IMR-90 (cell line): ENCODE measurements at regions not wholly inside any gene's neighbourhood (a gene's known extent, or its start where the extent isn't known, plus 50 kb on each side); places are given as distances from the start of the nearest gene placed in this dataset.

Source experiments
- ATAC-seq: fragments of 200-7000 bp; cut with Tn5 transposase; 2 replicates; pipeline ENCODE4 v1.9.1; 2020; ENCODE audit warnings: low read depth, mild to moderate bottlenecking, moderate library complexity
- BruUV-seq: library from RNA; stranded (reverse); fragments of 400-500 nt; replicated peaks from 2 replicates; lab custom pipeline; 2021; lab: Mats Ljungman, UMichigan
- CTCF ChIA-PET: fragments of 300-600 bp; formaldehyde crosslinking; extraction: SDS; loops from one replicate; lab custom pipeline; 2021; ENCODE audit warnings: antibody characterized with exemption; lab: Yijun Ruan, JAX
- POLR2A ChIA-PET: fragments of 300-600 bp; sonication (Branson Sonifier 250); formaldehyde crosslinking; loops from one replicate; lab custom pipeline; 2022; ENCODE audit warnings: antibody characterized with exemption; ENCODE audit not compliant: unreplicated experiment; lab: Charles Lee
- DNase-seq: peaks from one replicate; pipeline ENCODE4 v3.0.0; 2013
- H2AFZ ChIP-seq: replicated peaks from 2 replicates; pipeline ENCODE3; 2013; ENCODE audit warnings: low read length, mild to moderate bottlenecking; ENCODE audit not compliant: poor library complexity
- H2AK5ac ChIP-seq: 2 replicates; pipeline ENCODE4 v1.6.1; 2013; ENCODE audit warnings: low read depth, low read length, inconsistent platforms
- H2AK9ac ChIP-seq: replicated peaks from 2 replicates; pipeline ENCODE3; 2013; ENCODE audit warnings: mild to moderate bottlenecking, low read depth, low read length, moderate library complexity; ENCODE audit not compliant: poor library complexity
- H2BK120ac ChIP-seq: 2 replicates; pipeline ENCODE4 v1.6.1; 2013; ENCODE audit warnings: low read depth, low read length, inconsistent platforms
- H2BK15ac ChIP-seq: 3 replicates; pipeline ENCODE4 v1.6.1; 2013; ENCODE audit warnings: low read depth, low read length, inconsistent platforms
- H2BK20ac ChIP-seq: 2 replicates; pipeline ENCODE4 v1.6.1; 2013; ENCODE audit warnings: low read depth, mild to moderate bottlenecking, inconsistent platforms, low read length, moderate library complexity
- H2BK5ac ChIP-seq: 2 replicates; pipeline ENCODE4 v1.6.1; 2013; ENCODE audit warnings: mild to moderate bottlenecking, low read depth, low read length, inconsistent platforms; ENCODE audit not compliant: poor library complexity, severe bottlenecking
- H3K14ac ChIP-seq: replicated peaks from 2 replicates; pipeline ENCODE4 v1.6.1; 2013; ENCODE audit warnings: low read depth, low read length, inconsistent platforms
- H3K18ac ChIP-seq: 2 replicates; pipeline ENCODE4 v1.6.1; 2013; ENCODE audit warnings: low read depth, low read length, control low read depth
- H3K23ac ChIP-seq: 2 replicates; pipeline ENCODE4 v1.6.1; 2013; ENCODE audit warnings: low read depth, low read length, inconsistent platforms
- H3K27ac ChIP-seq: 2 replicates; pipeline ENCODE4 v1.5.1; 2013; ENCODE audit warnings: mild to moderate bottlenecking, control low read depth, low read length; ENCODE audit not compliant: insufficient read depth
- H3K27me3 ChIP-seq: 2 replicates; pipeline ENCODE4 v1.6.1; 2013; ENCODE audit warnings: low read length; ENCODE audit not compliant: control insufficient read depth, insufficient read depth
- H3K36me3 ChIP-seq: 2 replicates; pipeline ENCODE4 v1.6.1; 2013; ENCODE audit warnings: low read length, mixed read lengths; ENCODE audit not compliant: control insufficient read depth, insufficient read depth
- H3K4ac ChIP-seq: 2 replicates; pipeline ENCODE4 v1.6.1; 2013; ENCODE audit warnings: low read depth, low read length, inconsistent platforms
- H3K4me1 ChIP-seq: 2 replicates; pipeline ENCODE4 v1.6.1; 2013; ENCODE audit warnings: low read length, mixed read lengths; ENCODE audit not compliant: control insufficient read depth, insufficient read depth
- H3K4me2 ChIP-seq: 2 replicates; pipeline ENCODE4 v1.6.1; 2013; ENCODE audit warnings: low read depth, mild to moderate bottlenecking, control low read depth, low read length, moderate library complexity
- H3K4me3 ChIP-seq: 2 replicates; pipeline ENCODE4 v1.5.1; 2013; ENCODE audit warnings: low read depth, mild to moderate bottlenecking, control low read depth, low read length, moderate library complexity; ENCODE audit not compliant: insufficient read depth
- H3K56ac ChIP-seq: 2 replicates; pipeline ENCODE4 v1.6.1; 2013; ENCODE audit warnings: low read length, inconsistent platforms; ENCODE audit not compliant: insufficient read depth; ENCODE audit errors: extremely low read depth
- H3K79me1 ChIP-seq, 2 experiments: 2 replicates each; pipeline ENCODE4 v1.6.1; 2013; ENCODE audit warnings: low read length in 2 of 2, inconsistent platforms in 1 of 2, low read depth in 1 of 2
- H3K9ac ChIP-seq: 2 replicates; pipeline ENCODE4 v1.6.1; 2013; ENCODE audit warnings: low read depth, low read length, control low read depth
- H3K9me1 ChIP-seq: 2 replicates; pipeline ENCODE4 v1.6.1; 2013; ENCODE audit warnings: low read length, inconsistent platforms; ENCODE audit not compliant: insufficient read depth
- H3K9me3 ChIP-seq: 2 replicates; pipeline ENCODE4 v1.6.1; 2013; ENCODE audit warnings: low read length; ENCODE audit not compliant: control insufficient read depth, insufficient read depth
- H4K20me1 ChIP-seq: 2 replicates; pipeline ENCODE4 v1.6.1; 2013; ENCODE audit warnings: low read length, inconsistent platforms; ENCODE audit not compliant: insufficient read depth
- H4K5ac ChIP-seq: 2 replicates; pipeline ENCODE4 v1.6.1; 2013; ENCODE audit warnings: mild to moderate bottlenecking, low read depth, low read length, control low read depth
- H4K8ac ChIP-seq, 2 experiments: 2 replicates each; pipeline ENCODE4 v1.6.1; 2013; ENCODE audit warnings: low read depth in 2 of 2, low read length in 2 of 2, control low read depth in 1 of 2, inconsistent platforms in 1 of 2
- H4K91ac ChIP-seq: 2 replicates; pipeline ENCODE4 v1.6.1; 2013; ENCODE audit warnings: low read depth, low read length, inconsistent platforms; ENCODE audit not compliant: insufficient read depth
- BHLHE40 ChIP-seq: fragments of 150-350 bp; IDR thresholded peaks from 2 replicates; pipeline ENCODE4 v1.6.1; 2016; ENCODE audit warnings: mild to moderate bottlenecking, low read depth, low read length
- CEBPB ChIP-seq: IDR thresholded peaks from 2 replicates; pipeline ENCODE4 v1.6.1; 2012; ENCODE audit warnings: low read depth, low read length, improper control_type of control experiment
- CHD1 ChIP-seq: IDR thresholded peaks from 2 replicates; pipeline ENCODE4 v1.6.1; 2012; ENCODE audit warnings: low read depth, low read length, improper control_type of control experiment
- FOS ChIP-seq: fragments of 150-350 bp; IDR thresholded peaks from 2 replicates; pipeline ENCODE4 v1.6.1; 2016; ENCODE audit warnings: low read depth, low read length
- MAFK ChIP-seq: IDR thresholded peaks from 2 replicates; pipeline ENCODE4 v1.6.1; 2012; ENCODE audit warnings: low read depth, low read length, improper control_type of control experiment
- MAZ ChIP-seq: IDR thresholded peaks from 2 replicates; pipeline ENCODE4 v1.6.1; 2012; ENCODE audit warnings: low read depth, mild to moderate bottlenecking, low read length, improper control_type of control experiment, moderate library complexity, borderline replicate concordance
- MXI1 ChIP-seq: IDR thresholded peaks from 2 replicates; pipeline ENCODE4 v1.6.1; 2012; ENCODE audit warnings: low read depth, mild to moderate bottlenecking, low read length, moderate library complexity, borderline replicate concordance
- NFE2L2 ChIP-seq: fragments of 150-350 bp; IDR thresholded peaks from 2 replicates; pipeline ENCODE4 v1.6.1; 2016; ENCODE audit warnings: low read depth, mild to moderate bottlenecking, low read length
- POLR2A ChIP-seq: IDR thresholded peaks from 2 replicates; pipeline ENCODE4 v1.6.1; 2012; ENCODE audit warnings: mild to moderate bottlenecking, low read depth, low read length
- RAD21 ChIP-seq: IDR thresholded peaks from 2 replicates; pipeline ENCODE4 v1.6.1; 2012; ENCODE audit warnings: low read length, improper control_type of control experiment
- RCOR1 ChIP-seq: IDR thresholded peaks from 2 replicates; pipeline ENCODE4 v1.6.1; 2012; ENCODE audit warnings: mild to moderate bottlenecking, low read length, improper control_type of control experiment; ENCODE audit not compliant: insufficient replicate concordance
- RFX5 ChIP-seq: IDR thresholded peaks from 2 replicates; pipeline ENCODE4 v1.8.0; 2012; ENCODE audit warnings: low read depth, mild to moderate bottlenecking, low read length, moderate library complexity
- SMC3 ChIP-seq: fragments of 150-350 bp; IDR thresholded peaks from 2 replicates; pipeline ENCODE4 v1.6.1; 2016; ENCODE audit warnings: low read depth, mild to moderate bottlenecking, antibody characterized with exemption, low read length, moderate library complexity
- WGBS, 2 experiments: methylation state at CpG; one replicate each; pipeline versions ENCODE4 v1.1.5 to v1.1.7; 2013; ENCODE audit warnings: missing lambda C conversion rate in 2 of 2; ENCODE audit not compliant: insufficient read length in 1 of 2; ENCODE audit errors: extremely low coverage in 2 of 2; 5-methylcytosine and 5-hydroxymethylcytosine counted together
- dilution Hi-C: fragments of 300-500 bp; cut with HindIII; formaldehyde crosslinking; loops from one replicate; pipeline ENCODE4 v1.14.3; 2018; ENCODE audit warnings: low sequenced_read_pairs; ENCODE audit not compliant: unreplicated experiment
- in situ Hi-C: fragments of 300-500 bp; cut with MboI; formaldehyde crosslinking; loops from 3 replicates; pipeline ENCODE4 v1.14.3; 2019; ENCODE audit warnings: low sequenced_read_pairs, inconsistent platforms, mixed read lengths
- intact Hi-C: fragments of 100-400 bp; cut with micrococcal nuclease; formaldehyde crosslinking; loops from 2 replicates; pipeline ENCODE4 v1.10.0; 2022
- TF ChIP-seq, protein P1 (sequence below): fragments of 150-350 bp; IDR thresholded peaks from 2 replicates; pipeline ENCODE4 v1.6.1; 2017; ENCODE audit warnings: mild to moderate bottlenecking, antibody characterized with exemption, low read length, low read depth
- TF ChIP-seq, protein P2 (sequence below): conservative IDR thresholded peaks from 2 replicates; pipeline ENCODE4 v1.5.1; 2012; ENCODE audit warnings: mild to moderate bottlenecking, low read depth, low read length, improper control_type of control experiment
- TF ChIP-seq, protein P3 (sequence below): fragments of 150-350 bp; IDR thresholded peaks from 2 replicates; pipeline ENCODE4 v1.6.1; 2016; ENCODE audit warnings: low read depth, mild to moderate bottlenecking, low read length, moderate library complexity, borderline replicate concordance

DNA sequence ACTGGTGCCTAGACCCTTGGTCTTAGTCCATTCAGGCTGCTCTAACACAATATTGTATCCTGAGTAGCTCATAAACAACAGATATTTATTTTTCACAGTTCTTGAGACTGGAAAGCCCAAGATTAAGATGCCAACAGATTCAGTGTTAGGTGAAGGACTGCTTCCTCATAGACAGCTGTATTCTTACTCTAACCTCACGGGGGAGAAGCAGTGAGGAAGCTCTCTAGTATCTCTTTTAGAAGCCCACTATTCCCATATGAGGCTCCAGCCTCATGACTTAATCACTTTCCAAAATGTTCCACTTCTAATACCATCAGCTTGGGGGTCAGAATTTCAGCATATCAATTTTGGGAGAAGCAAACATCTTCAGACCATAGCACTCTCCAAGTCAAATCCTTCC is 833.4 kb downstream of the LRRTM4 start:
- Histone ChIP-seq H2BK120ac (no peak overlapping the region), H3K27ac (no peak overlapping the region), H4K91ac (no peak overlapping the region), H3K9me3 (peaks cover 5% of the 10 kb centered on the region; the same call in 1 of the 2 replicates), H4K20me1 (no peaks in the 10 kb centered on the region), H2AK9ac (no peak overlapping the region), H3K9ac (no peak overlapping the region), H3K18ac (no peak overlapping the region), H3K9me1 (no peaks in the 10 kb centered on the region), H2BK15ac (no peak overlapping the region), H3K4me3 (no peak overlapping the region), H3K14ac (no peak overlapping the region), H3K27me3 (no peaks in the 10 kb centered on the region), H3K79me1 (no peaks in the 10 kb centered on the region), H4K5ac (no peak overlapping the region), H2AK5ac (no peak overlapping the region), H4K8ac (no peak overlapping the region), H2BK5ac (no peak overlapping the region), H3K36me3 (no peaks in the 10 kb centered on the region), H3K23ac (no peak overlapping the region), H2BK20ac (no peak overlapping the region), H2AFZ (no peak overlapping the region), H3K4me2 (no peak overlapping the region), H3K4ac (no peak overlapping the region), H3K4me1 (no peaks in the 10 kb centered on the region), H3K56ac (no peak overlapping the region)
- no CpG with 5 or more reads among the region's 1 CpG for WGBS, 2 experiments
- dilution Hi-C loops (no loop called here), in situ Hi-C loops (no loop called here), intact Hi-C loops (no loop called here)
- ATAC-seq (no peak), DNase-seq (no peak)
- ChIA-PET POLR2A (no interaction called here), CTCF (interaction anchor here (0.7 kb wide), 1 partner anchor 22 kb away, joined by 3 read pairs; no protein-coding TSS in a partner anchor)
- no TSS peak for BruUV-seq
- TF ChIP-seq POLR2A (no peak), BHLHE40 (no peak), CEBPB (no peak), RFX5 (no peak), FOS (no peak), MAZ (no peak), SMC3 (no peak), CHD1 (no peak), MAFK (no peak), RCOR1 (no peak), MXI1 (no peak), NFE2L2 (no peak), RAD21 (no peak)
- TF ChIP-seq, protein P1, sequence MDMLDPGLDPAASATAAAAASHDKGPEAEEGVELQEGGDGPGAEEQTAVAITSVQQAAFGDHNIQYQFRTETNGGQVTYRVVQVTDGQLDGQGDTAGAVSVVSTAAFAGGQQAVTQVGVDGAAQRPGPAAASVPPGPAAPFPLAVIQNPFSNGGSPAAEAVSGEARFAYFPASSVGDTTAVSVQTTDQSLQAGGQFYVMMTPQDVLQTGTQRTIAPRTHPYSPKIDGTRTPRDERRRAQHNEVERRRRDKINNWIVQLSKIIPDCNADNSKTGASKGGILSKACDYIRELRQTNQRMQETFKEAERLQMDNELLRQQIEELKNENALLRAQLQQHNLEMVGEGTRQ: no peak
- TF ChIP-seq, protein P2, sequence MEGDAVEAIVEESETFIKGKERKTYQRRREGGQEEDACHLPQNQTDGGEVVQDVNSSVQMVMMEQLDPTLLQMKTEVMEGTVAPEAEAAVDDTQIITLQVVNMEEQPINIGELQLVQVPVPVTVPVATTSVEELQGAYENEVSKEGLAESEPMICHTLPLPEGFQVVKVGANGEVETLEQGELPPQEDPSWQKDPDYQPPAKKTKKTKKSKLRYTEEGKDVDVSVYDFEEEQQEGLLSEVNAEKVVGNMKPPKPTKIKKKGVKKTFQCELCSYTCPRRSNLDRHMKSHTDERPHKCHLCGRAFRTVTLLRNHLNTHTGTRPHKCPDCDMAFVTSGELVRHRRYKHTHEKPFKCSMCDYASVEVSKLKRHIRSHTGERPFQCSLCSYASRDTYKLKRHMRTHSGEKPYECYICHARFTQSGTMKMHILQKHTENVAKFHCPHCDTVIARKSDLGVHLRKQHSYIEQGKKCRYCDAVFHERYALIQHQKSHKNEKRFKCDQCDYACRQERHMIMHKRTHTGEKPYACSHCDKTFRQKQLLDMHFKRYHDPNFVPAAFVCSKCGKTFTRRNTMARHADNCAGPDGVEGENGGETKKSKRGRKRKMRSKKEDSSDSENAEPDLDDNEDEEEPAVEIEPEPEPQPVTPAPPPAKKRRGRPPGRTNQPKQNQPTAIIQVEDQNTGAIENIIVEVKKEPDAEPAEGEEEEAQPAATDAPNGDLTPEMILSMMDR: no peak
- TF ChIP-seq, protein P3, sequence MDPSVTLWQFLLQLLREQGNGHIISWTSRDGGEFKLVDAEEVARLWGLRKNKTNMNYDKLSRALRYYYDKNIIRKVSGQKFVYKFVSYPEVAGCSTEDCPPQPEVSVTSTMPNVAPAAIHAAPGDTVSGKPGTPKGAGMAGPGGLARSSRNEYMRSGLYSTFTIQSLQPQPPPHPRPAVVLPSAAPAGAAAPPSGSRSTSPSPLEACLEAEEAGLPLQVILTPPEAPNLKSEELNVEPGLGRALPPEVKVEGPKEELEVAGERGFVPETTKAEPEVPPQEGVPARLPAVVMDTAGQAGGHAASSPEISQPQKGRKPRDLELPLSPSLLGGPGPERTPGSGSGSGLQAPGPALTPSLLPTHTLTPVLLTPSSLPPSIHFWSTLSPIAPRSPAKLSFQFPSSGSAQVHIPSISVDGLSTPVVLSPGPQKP: no peak
